WI38 (cell line): ENCODE measurements at regions not wholly inside any gene's neighbourhood (a gene's known extent, or its start where the extent isn't known, plus 50 kb on each side); places are given as distances from the start of the nearest gene placed in this dataset.
A peak's percentile ranks its signal among the peaks of the same experiment; 100 is the strongest.

Source experiments
- H3K4me3 ChIP-seq: 2 replicates; pipeline ENCODE4 v1.5.1; 2011; ENCODE audit warnings: low read depth, mild to moderate bottlenecking, control low read depth, low read length
- TF ChIP-seq, protein P1 (sequence below): IDR thresholded peaks from 2 replicates; pipeline ENCODE4 v1.5.1; 2012; ENCODE audit warnings: low read depth, mild to moderate bottlenecking, control low read depth, low read length

DNA sequence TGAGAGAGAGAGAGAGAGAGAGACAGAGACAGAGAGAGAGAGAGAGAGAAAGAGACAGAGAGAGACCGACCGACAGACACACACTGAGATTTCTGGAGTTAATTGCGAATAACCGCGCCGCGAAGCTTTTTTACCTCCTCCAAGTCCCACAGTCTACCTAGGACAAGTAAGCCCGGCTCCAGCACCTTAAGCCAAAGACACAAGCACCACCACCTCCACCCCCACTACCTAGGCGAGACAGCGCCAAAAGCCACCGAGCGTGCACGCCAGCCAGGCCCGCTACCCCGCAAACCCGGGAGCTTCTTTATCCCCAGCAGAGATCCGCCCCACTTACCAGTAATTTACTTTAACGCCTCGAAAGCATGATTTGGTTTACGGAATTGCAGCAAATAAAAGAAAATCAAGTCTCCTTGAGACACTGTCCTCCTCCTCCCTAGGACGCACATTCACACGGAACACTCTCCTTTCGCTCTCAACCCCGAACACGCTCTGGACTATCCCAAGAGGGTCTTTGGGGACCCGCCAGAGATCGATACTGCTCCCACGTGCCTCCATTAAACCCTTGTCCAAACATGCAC is 649.6 kb upstream of the DIPK2B start:
- peak overlapping the region; percentile 73 for H3K4me3 ChIP-seq
- TF ChIP-seq, protein P1, sequence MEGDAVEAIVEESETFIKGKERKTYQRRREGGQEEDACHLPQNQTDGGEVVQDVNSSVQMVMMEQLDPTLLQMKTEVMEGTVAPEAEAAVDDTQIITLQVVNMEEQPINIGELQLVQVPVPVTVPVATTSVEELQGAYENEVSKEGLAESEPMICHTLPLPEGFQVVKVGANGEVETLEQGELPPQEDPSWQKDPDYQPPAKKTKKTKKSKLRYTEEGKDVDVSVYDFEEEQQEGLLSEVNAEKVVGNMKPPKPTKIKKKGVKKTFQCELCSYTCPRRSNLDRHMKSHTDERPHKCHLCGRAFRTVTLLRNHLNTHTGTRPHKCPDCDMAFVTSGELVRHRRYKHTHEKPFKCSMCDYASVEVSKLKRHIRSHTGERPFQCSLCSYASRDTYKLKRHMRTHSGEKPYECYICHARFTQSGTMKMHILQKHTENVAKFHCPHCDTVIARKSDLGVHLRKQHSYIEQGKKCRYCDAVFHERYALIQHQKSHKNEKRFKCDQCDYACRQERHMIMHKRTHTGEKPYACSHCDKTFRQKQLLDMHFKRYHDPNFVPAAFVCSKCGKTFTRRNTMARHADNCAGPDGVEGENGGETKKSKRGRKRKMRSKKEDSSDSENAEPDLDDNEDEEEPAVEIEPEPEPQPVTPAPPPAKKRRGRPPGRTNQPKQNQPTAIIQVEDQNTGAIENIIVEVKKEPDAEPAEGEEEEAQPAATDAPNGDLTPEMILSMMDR = no peak

DNA sequence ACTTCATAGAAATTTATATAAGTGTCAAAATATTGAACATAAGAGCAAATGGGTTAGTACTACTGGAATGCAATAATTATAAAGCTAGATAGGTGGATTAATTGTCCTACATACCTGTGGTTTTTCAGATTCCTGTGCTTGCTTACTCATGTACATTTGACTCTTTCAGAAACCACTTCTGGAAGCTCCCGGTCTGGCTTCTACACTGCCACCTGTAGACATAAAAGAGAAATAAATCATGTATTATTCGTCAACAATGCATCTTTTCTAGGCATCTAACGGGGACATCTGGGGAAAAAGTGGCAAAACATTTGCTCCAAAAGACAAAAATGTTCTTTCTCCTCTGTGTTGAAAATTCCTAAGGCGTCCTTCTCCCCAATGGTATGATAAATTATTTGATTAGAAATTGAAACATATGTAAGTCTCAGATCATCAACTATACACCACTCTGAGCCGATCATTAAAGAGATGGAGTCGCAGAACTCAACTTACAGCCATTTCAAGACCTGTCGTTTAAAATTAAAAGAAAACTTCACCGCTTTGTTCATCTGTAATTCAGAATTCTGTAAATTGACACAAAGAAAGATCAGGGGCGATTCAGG is 648.7 kb upstream of the DIPK2B start:
- H3K4me3 ChIP-seq = peak overlapping the region; percentile 73

DNA sequence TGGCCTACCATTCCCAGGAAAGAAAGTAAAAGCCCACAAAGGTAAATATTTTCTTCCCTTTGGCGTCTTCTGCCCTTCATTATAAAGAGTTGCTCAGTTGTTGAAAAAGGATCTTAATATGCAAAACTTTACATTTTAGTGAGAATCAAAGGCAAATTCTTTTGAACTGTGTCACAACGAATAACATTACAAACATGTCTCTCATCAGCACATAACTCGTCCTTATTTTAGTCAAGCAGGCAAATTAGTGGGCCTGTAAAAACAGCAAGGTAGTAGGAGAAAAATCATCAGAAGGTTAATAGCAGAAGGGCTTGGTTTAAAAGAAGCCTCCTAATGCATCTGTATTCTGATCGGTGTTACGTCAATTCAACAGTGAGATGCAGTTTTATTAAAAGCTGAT is 647.3 kb upstream of the DIPK2B start:
- TF ChIP-seq, protein P1 = no peak
- no peak overlapping the region for H3K4me3 ChIP-seq

More for the DNA sequence above, 648.7 kb upstream of the DIPK2B start:
- TF ChIP-seq, protein P1 = peak; percentile 20; the same call in 1 of the 2 replicates

DNA sequence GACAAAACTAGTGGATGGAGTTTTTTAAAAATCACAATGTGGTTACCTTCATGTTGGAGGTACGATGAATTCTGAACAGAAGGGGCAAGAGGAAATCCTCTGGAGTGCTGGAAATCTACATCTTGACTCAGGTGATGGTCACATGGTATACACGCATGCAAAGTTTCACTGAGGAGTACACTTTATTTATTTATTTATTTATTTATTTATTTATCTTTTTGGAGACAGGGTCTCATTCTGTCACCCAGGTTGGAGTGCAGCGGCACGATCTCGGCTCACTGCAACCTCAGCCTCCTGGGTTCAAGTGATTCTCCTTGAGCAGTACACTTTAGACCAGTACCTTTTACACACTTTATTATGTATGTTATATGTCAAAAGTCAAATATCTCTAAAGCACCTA is 645.7 kb upstream of the DIPK2B start:
- TF ChIP-seq, protein P1 = no peak
- H3K4me3 ChIP-seq = no peak overlapping the region

DNA sequence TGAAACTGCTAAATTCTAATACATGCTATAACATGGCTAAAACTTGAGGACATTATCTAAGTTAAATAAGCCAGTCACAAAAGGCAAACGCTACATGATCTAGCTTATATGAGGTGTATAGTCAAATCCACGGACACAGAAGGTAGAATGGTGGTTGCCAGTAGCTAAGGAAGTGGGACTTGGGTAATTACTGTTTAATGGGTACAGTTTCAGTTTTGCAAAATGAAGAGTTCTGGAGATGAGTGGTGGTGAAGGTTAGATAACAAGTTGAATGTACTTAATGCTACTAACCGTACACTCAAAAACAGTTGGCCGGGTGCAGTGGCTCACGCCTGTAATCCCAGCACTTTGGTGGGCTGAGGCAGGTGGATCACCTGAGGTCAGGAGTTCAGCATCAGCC is 644.5 kb upstream of the DIPK2B start:
- TF ChIP-seq, protein P1 = no peak
- H3K4me3 ChIP-seq = no peak overlapping the region

DNA sequence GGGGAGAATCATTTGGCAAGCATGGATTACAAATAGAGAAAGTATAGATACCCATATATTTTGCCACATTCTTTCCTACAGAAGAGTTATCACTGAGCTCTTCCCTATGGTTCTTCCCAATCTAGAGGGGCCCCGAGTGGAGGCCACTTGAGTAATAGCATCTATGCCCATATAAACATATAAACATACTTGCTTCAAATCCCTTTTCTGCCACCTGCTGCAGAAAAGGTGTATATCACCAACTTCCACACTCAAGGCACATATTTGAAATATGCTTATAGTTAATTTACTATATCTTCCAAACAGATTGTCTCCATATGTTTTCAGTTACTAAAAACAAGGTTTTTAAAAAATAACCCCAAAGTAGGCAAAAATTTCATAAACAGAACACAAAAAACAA is 642.8 kb upstream of the DIPK2B start:
- TF ChIP-seq, protein P1 = no peak
- H3K4me3 ChIP-seq = no peak overlapping the region

DNA sequence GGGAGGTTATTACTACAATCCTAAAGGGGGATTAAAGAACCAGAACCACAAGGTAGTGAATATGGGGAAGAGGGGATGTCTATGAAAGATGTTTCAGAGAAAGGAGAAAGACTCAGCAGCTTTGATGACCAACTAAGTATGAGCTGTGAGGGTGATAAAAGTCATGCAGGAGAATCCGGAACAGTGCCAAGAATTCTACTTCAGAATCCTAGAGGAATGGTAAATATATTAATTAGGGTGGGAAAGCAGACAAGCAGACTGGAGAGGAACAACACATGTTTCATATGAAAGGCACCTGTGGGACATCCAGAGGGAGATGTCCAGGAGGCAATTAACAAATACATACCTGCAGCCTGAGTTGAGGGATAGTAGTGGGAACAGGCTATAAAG is 642.2 kb upstream of the DIPK2B start:
- H3K4me3 ChIP-seq = no peak overlapping the region
- TF ChIP-seq, protein P1 = no peak
